Activated CD4-positive, alpha-beta T cell treated with anti-CD3 and anti-CD28 coated beads for 24 hours (primary cell): ENCODE measurements at regions not wholly inside any gene's neighbourhood (a gene's known extent, or its start where the extent isn't known, plus 50 kb on each side); places are given as distances from the start of the nearest gene placed in this dataset.

ENCODE experiments used
- DNase-seq, 2 donors: peaks; one replicate each; pipeline ENCODE4 v3.0.0-alpha.2; 2020; ENCODE audit warnings: low read depth in 2 of 2

GRCh38 chr18:76572518-76573247, 77.6 kb upstream of the ZNF516 start:
- no peak for DNase-seq

DNA sequence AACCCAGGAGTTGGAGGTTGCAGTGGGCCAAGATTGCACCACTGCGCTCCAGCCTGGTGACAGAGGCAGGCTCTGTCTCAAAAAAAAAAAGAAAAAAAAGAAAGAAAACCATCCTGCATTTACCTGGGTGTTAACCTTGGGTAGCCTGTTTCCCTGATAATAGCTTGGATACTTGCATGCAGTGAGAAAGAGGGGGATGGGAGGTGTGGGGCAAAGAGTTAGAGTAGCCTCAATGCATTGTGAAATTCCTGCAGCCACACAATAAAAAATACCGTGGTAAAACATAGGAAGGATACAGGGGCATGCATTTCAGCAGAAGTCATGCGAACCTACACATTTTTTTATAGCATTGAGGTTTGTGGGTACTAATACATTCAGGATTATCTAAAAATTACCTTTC, 76.6 kb upstream of the ZNF516 start:
- DNase-seq: no peak

- DNase-seq: no peak
These were observed 75.8 kb upstream of the ZNF516 start for GRCh38 chr18:76570856-76571255.

GRCh38 chr18:76569644-76570419, 74.8 kb upstream of the ZNF516 start:
- no peak for DNase-seq

DNA sequence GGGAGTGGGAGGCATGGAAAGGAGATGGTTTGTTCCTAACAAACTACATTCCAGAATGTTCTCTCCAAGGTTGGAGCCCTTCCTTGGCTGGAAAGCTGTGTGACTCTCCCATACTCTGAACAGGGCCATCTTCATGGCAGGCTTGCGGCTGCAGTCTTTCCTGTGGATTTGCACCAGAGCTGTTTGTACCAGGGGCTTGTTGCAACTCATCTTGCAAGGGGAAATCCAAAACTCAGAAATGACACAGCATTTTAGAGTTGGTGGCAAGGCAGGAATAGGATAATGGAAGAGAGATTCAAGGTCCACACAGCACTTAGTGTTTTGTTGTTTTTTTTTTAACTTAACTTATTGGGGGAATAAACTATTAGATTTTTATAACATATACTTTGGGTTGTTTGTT, 73.7 kb upstream of the ZNF516 start:
- no peak for DNase-seq

DNA sequence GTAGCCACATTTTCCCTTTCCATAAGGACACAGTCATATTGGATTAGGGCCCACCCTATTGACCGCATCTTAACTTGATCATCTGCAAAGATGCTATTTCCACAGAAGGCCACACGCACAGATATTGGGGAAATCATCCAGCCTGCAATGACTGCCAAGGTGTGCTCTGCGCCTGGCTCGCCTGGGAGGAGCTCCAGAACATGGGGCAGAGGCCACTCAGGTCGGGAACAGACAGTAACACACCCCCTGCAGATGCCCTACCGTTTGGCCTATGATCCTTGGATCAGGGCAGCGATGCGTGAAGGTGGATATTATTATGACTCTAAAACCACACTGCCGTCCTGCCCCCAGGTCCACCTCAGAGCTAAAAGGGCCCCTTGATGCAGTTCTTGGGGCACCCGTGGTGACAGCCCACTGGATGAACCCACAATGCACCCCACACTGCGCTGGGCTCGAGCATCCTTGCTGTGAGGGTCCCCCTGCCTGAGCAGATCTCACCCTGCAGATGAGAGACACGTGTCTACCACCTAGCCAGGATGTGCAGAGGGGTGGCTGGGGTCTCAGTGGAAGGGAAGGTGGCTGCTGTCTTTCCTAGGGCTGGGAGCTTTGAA, 72.9 kb upstream of the ZNF516 start:
- no peak for DNase-seq

DNA sequence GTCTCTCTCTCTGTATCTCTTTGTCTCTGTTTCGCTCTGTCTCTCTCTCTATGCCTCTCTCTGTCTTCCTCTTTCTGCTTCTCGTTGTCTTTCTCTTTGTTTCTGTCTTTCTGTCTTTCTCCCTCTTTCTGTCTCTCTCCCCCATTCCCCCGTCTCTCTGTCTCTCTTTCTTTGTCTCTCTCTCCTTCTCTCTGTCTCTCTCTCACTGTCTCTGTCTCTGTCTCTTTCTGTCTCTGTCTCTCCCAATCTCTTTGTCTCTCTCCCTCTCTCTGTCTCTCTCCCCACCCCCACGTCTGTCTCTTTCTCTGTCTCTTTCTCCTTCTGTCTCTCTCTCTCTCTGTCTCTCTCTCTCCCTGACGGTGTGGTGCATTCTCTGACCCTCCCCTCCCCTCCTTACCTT, 71.9 kb upstream of the ZNF516 start:
- no peak for DNase-seq

- DNase-seq: no peak
These were observed 70.5 kb upstream of the ZNF516 start for GRCh38 chr18:76565238-76566173.

GRCh38 chr18:76564655-76565237, 69.7 kb upstream of the ZNF516 start:
- no peak for DNase-seq

DNA sequence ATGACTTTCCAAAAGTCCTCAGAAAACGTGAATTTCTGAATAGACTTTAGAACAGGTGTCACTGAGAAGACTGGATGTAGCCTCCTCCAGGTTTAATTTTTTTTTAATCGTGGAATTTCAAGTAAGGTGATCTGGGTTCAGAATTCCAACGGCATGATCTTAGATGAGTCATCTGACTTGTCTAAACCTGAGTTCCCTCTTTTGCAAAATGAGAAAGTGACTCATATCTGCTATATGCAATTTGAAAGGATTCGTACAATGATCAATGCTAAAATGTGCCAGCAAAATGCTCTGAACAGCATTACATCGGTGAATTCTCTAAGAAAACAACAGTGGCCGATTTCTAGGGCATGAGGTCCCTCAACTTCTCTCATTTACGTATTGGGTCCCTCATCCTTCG, 69.1 kb upstream of the ZNF516 start:
- no peak for DNase-seq

GRCh38 chr18:76562286-76563122, 67.5 kb upstream of the ZNF516 start:
- no peak for DNase-seq

DNA sequence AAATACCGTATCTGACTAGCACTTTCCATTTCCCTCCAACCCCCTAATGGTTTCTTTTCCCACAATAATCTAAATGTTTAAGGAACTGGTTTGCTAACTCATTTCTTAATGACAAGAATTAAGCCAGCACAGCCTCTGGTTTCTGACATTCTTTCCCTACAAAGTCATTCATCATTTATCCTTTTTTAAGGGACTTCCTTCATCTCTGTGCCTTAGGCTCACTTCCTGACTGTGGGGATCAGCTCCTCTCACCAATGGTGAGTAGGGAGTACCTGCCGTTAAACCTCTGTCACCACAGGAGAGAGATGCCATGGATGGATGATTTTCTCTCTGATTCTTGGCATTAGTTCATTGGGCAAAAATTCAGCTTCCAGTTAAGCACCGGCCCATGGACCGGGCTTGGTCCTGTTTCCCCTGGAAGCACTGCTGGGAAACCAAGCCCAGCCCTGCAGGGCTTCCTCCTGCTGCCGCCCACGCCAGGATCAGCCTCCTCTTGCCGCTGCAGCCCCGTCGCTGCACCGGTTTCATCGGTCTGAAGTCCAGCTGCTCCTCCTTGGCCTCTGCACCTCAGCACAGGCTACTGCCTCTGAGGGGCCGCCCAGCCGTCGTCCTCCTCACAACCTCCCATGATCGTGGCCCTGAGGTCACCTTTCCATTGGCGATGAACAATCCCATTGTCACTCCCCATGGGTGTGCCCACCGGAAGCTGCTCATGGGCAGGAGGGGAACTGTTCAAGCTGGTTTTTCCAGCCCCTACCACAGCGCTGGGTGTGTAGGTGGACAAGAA, 64.0 kb upstream of the ZNF516 start:
- no peak for DNase-seq

DNA sequence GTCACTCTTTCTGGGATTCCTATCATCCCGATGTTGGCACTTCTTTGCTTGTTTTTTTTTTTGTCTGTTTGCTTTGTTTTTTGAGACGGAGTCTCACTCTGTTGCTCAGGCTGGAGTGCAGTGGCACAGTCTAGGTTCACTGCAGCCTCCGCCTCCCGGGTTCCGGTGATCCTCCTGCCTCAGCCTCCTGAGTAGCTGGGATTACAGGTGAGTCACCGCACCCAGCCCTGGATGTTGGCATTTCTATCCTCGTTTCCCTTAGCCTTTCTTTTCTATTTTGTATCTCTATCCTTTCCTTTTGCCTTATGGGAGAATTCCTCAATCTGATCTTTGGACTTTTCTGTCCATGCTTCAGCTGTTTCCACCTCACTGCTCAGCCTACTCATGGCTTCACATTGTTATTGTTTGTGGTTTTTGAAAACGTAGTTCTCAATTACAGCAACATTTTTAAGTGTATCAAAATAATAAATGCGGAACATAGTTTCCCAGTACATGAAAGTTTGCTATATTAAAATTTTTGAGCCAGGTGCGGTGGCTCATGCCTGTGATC, 62.1 kb upstream of the ZNF516 start:
- DNase-seq: no peak

GRCh38 chr18:76554547-76555222, 59.6 kb upstream of the ZNF516 start:
- no peak for DNase-seq

DNA sequence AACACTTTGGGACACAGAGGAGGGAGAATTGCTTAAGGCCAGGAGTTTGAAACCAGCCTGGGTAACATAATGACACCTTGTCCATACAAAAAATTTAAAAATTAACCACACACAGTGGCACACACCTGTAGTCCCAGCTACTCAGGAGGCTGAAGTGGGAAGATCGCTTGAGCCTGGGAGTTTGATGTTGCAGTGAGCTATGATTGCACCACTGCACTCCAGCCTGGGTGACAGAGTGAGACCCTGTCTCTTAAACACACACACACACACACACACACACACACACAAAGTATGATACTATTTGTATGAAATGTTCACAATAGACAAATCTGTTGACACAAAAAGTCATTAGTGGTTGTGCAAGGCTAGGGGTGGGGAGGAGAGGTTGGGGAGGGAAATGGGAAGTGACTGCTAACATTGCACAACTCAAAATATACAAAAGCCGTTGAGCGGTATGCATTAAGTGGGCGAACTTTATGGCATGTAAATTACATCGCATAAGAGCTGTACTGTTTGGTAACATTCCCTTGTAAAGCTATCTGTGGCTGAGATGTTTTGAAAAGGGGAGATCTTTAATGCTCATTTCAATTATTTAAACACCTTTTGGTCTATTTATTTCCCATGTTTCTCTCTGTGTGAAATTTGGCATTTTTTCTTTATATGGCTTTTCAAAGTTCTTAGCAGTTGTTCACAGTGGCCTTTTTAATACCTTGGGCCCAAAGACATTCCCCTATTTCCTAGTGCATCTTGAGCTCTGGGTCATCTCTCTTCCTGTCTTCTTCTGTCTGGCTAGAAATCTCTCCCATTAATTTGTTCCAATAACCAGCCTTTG, 58.9 kb upstream of the ZNF516 start:
- DNase-seq: no peak

GRCh38 chr18:76548541-76548940, 53.5 kb upstream of the ZNF516 start:
- no peak for DNase-seq

- no peak for DNase-seq
These were observed 52.3 kb upstream of the ZNF516 start for GRCh38 chr18:76547296-76547695.

DNA sequence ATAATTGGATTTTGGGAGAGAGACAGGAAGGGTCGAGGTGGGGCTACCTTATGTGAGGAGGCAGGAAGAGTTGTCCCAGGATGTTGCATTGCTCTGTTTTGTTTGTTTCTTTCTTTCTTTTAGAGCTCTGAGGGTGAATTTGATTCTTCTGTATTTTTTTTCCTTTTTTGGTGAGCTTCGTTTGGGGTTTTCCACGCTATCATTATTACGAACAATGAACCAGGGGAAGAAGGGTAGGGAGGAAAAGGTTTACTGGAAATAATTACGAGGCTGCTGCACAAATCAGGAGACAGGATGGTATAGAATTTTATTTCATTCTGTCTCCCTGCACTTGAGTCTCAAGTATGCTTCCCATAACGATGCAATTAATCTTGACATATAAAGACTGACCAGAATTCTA, 51.4 kb upstream of the ZNF516 start:
- no peak for DNase-seq
